K562 (cell line): ENCODE measurements at regions not wholly inside any gene's neighbourhood (a gene's known extent, or its start where the extent isn't known, plus 50 kb on each side); places are given as distances from the start of the nearest gene placed in this dataset.

Experiments
- ADNP ChIP-seq: fragments of 200-800 bp; sonication (Bioruptor generic); IDR thresholded peaks from 2 replicates; pipeline ENCODE4 v1.6.1; 2016; ENCODE audit warnings: missing genetic modification characterization, missing compliant biosample characterization
- AFF4 ChIP-seq: sonication (generic); formaldehyde crosslinking; IDR thresholded peaks from 2 replicates; pipeline ENCODE4 v1.8.0; 2023; ENCODE audit warnings: mild to moderate bottlenecking, missing genetic modification reagents
- CBX2 ChIP-seq: fragments of 200-600 bp; sonication (generic); IDR thresholded peaks from one replicate; pipeline ENCODE4 v1.6.1; 2012; ENCODE audit warnings: mild to moderate bottlenecking, low read length, inconsistent platforms; ENCODE audit not compliant: insufficient read depth, poor library complexity, severe bottlenecking
- E2F8 ChIP-seq: fragments of 450-650 bp; IDR thresholded peaks from 2 replicates; pipeline ENCODE4 v1.7.1; 2018; ENCODE audit warnings: mild to moderate bottlenecking, low read depth; ENCODE audit not compliant: partially characterized antibody
- MAFK ChIP-seq: IDR thresholded peaks from 2 replicates; pipeline ENCODE4 v1.6.1; 2011; ENCODE audit warnings: low read length, improper control_type of control experiment
- POLR2A ChIP-seq: fragments of 450-650 bp; conservative IDR thresholded peaks from 2 replicates; pipeline ENCODE4 v1.6.1; 2016
- POLR2AphosphoS5 ChIP-seq: IDR thresholded peaks from 2 replicates; pipeline ENCODE4 v1.6.1; 2011; ENCODE audit warnings: mild to moderate bottlenecking, low read depth, low read length, moderate library complexity; ENCODE audit not compliant: control insufficient read depth, insufficient read depth
- SAFB2 ChIP-seq: fragments of 200-400 bp; formaldehyde crosslinking; IDR thresholded peaks from 2 replicates; pipeline ENCODE4 v1.6.1; 2018; ENCODE audit warnings: borderline replicate concordance, low read length, low read depth, moderate library complexity; ENCODE audit not compliant: severe bottlenecking
- SP1 ChIP-seq: sonication (generic); formaldehyde crosslinking; IDR thresholded peaks from 2 replicates; pipeline ENCODE4 v1.8.1; 2022; ENCODE audit warnings: mild to moderate bottlenecking, missing genetic modification reagents
- TAF1 ChIP-seq: IDR thresholded peaks from 2 replicates; pipeline ENCODE4 v1.6.1; 2011; ENCODE audit warnings: mild to moderate bottlenecking, low read length, moderate library complexity; ENCODE audit not compliant: insufficient read depth, control insufficient read depth, severe bottlenecking; ENCODE audit errors: extremely low read depth
- UBTF ChIP-seq, 2 experiments: IDR thresholded peaks; 2 replicates each; pipeline ENCODE4 v1.6.1; 2012; ENCODE audit warnings: improper control_type of control experiment in 2 of 2, low read depth in 2 of 2, low read length in 2 of 2, borderline replicate concordance in 1 of 2
- ZNF143 ChIP-seq: sonication (generic); formaldehyde crosslinking; IDR thresholded peaks from 2 replicates; pipeline ENCODE4 v1.9.0; 2022; ENCODE audit warnings: mild to moderate bottlenecking, missing genetic modification reagents

GRCh38 chr11:95374105-95374504, 143.1 kb upstream of the SESN3 start:
- TF ChIP-seq POLR2A (no peak), MAFK (no peak), SP1 (CRISPR knock-in tag) (no peak), ADNP (tag) (no peak), SAFB2 (no peak), E2F8 (no peak), UBTF (IDR thresholded peaks at IDR 0.05; ENCODE audit: borderline replicate concordance in 1 of 2, low read depth in 2 of 2, low read length in 2 of 2) (no peak), CBX2 (no peak), TAF1 (no peak), ZNF143 (no peak), AFF4 (CRISPR knock-in tag) (no peak), POLR2AphosphoS5 (no peak)
